ENCODE measurements at regions not wholly inside any gene's neighbourhood (a gene's known extent, or its start where the extent isn't known, plus 50 kb on each side); places are given as distances from the start of the nearest gene placed in this dataset.

- in situ Hi-C loops (cut with MboI; ENCODE audit: low pct_unique_long_range_greater_than_20kb, low sequenced_read_pairs) = no loop called here
- no peak for DNase-seq
These were observed 312.1 kb downstream of the SEC23A start for GRCh38 chr14:38790916-38791315.

GRCh38 chr14:38789805-38790204 lies 313.2 kb downstream of the SEC23A start:
- DNase-seq = no peak
- in situ Hi-C loops (cut with MboI; ENCODE audit: low pct_unique_long_range_greater_than_20kb, low sequenced_read_pairs) = no loop called here

- no peak for DNase-seq
These were observed 315.0 kb downstream of the SEC23A start for GRCh38 chr14:38788060-38788459.

GRCh38 chr14:38786921-38787320 lies 316.1 kb downstream of the SEC23A start:
- no peak for DNase-seq
- in situ Hi-C loops (cut with MboI; ENCODE audit: low pct_unique_long_range_greater_than_20kb, low sequenced_read_pairs) = no loop called here

More at GRCh38 chr14:38788060-38788459, 315.0 kb downstream of the SEC23A start:
- in situ Hi-C loops (cut with MboI; ENCODE audit: low pct_unique_long_range_greater_than_20kb, low sequenced_read_pairs) = no loop called here

- in situ Hi-C loops (cut with MboI; ENCODE audit: low pct_unique_long_range_greater_than_20kb, low sequenced_read_pairs) = no loop called here
- no peak for DNase-seq
These were observed 325.6 kb downstream of the SEC23A start for GRCh38 chr14:38777401-38777800.

- in situ Hi-C loops (cut with MboI; ENCODE audit: low pct_unique_long_range_greater_than_20kb, low sequenced_read_pairs) = no loop called here
- DNase-seq = no peak
These were observed 327.0 kb downstream of the SEC23A start for GRCh38 chr14:38775986-38776385.

GRCh38 chr14:38774162-38774561 lies 328.9 kb downstream of the SEC23A start:
- in situ Hi-C loops (cut with MboI; ENCODE audit: low pct_unique_long_range_greater_than_20kb, low sequenced_read_pairs) = no loop called here
- no peak for DNase-seq

GRCh38 chr14:38770251-38770650 lies 332.8 kb downstream of the SEC23A start:
- DNase-seq = no peak
- in situ Hi-C loops (cut with MboI; ENCODE audit: low pct_unique_long_range_greater_than_20kb, low sequenced_read_pairs) = no loop called here

GRCh38 chr14:38762845-38763244 lies 340.2 kb downstream of the SEC23A start:
- DNase-seq = no peak
- in situ Hi-C loops (cut with MboI; ENCODE audit: low pct_unique_long_range_greater_than_20kb, low sequenced_read_pairs) = no loop called here

- no peak for DNase-seq
- in situ Hi-C loops (cut with MboI; ENCODE audit: low pct_unique_long_range_greater_than_20kb, low sequenced_read_pairs) = no loop called here
These were observed 340.6 kb downstream of the SEC23A start for GRCh38 chr14:38762426-38762825.

- no peak for DNase-seq
- in situ Hi-C loops (cut with MboI; ENCODE audit: low pct_unique_long_range_greater_than_20kb, low sequenced_read_pairs) = no loop called here
These were observed 342.0 kb downstream of the SEC23A start for GRCh38 chr14:38761033-38761432.

GRCh38 chr14:38758661-38759060 lies 344.4 kb downstream of the SEC23A start:
- in situ Hi-C loops (cut with MboI; ENCODE audit: low pct_unique_long_range_greater_than_20kb, low sequenced_read_pairs) = no loop called here
- DNase-seq = no peak

- DNase-seq = no peak
- in situ Hi-C loops (cut with MboI; ENCODE audit: low pct_unique_long_range_greater_than_20kb, low sequenced_read_pairs) = no loop called here
These were observed 348.0 kb downstream of the SEC23A start for GRCh38 chr14:38755036-38755435.

GRCh38 chr14:38752750-38753149 lies 350.3 kb downstream of the SEC23A start:
- in situ Hi-C loops (cut with MboI; ENCODE audit: low pct_unique_long_range_greater_than_20kb, low sequenced_read_pairs) = no loop called here
- DNase-seq = no peak

- no peak for DNase-seq
- in situ Hi-C loops (cut with MboI; ENCODE audit: low pct_unique_long_range_greater_than_20kb, low sequenced_read_pairs) = no loop called here
These were observed 350.7 kb downstream of the SEC23A start for GRCh38 chr14:38752341-38752740.

- in situ Hi-C loops (cut with MboI; ENCODE audit: low pct_unique_long_range_greater_than_20kb, low sequenced_read_pairs) = no loop called here
- no peak for DNase-seq
These were observed 351.6 kb downstream of the SEC23A start for GRCh38 chr14:38751459-38751858.

GRCh38 chr14:38749936-38750335 lies 353.1 kb downstream of the SEC23A start:
- in situ Hi-C loops (cut with MboI; ENCODE audit: low pct_unique_long_range_greater_than_20kb, low sequenced_read_pairs) = no loop called here
- no peak for DNase-seq

GRCh38 chr14:38745861-38746260 lies 357.2 kb downstream of the SEC23A start:
- in situ Hi-C loops (cut with MboI; ENCODE audit: low pct_unique_long_range_greater_than_20kb, low sequenced_read_pairs) = no loop called here
- no peak for DNase-seq

- no peak for DNase-seq
- in situ Hi-C loops (cut with MboI; ENCODE audit: low pct_unique_long_range_greater_than_20kb, low sequenced_read_pairs) = no loop called here
These were observed 359.0 kb downstream of the SEC23A start for GRCh38 chr14:38743966-38744584.

- in situ Hi-C loops (cut with MboI; ENCODE audit: low pct_unique_long_range_greater_than_20kb, low sequenced_read_pairs) = no loop called here
- no peak for DNase-seq
These were observed 365.2 kb downstream of the SEC23A start for GRCh38 chr14:38737686-38738407.

- in situ Hi-C loops (cut with MboI; ENCODE audit: low pct_unique_long_range_greater_than_20kb, low sequenced_read_pairs) = no loop called here
- DNase-seq = no peak
These were observed 368.0 kb downstream of the SEC23A start for GRCh38 chr14:38735005-38735404.

Measured in KBM-7 (cell line).